ENCODE measurements at regions not wholly inside any gene's neighbourhood (a gene's known extent, or its start where the extent isn't known, plus 50 kb on each side); places are given as distances from the start of the nearest gene placed in this dataset.

- TF ChIP-seq, protein P1, sequence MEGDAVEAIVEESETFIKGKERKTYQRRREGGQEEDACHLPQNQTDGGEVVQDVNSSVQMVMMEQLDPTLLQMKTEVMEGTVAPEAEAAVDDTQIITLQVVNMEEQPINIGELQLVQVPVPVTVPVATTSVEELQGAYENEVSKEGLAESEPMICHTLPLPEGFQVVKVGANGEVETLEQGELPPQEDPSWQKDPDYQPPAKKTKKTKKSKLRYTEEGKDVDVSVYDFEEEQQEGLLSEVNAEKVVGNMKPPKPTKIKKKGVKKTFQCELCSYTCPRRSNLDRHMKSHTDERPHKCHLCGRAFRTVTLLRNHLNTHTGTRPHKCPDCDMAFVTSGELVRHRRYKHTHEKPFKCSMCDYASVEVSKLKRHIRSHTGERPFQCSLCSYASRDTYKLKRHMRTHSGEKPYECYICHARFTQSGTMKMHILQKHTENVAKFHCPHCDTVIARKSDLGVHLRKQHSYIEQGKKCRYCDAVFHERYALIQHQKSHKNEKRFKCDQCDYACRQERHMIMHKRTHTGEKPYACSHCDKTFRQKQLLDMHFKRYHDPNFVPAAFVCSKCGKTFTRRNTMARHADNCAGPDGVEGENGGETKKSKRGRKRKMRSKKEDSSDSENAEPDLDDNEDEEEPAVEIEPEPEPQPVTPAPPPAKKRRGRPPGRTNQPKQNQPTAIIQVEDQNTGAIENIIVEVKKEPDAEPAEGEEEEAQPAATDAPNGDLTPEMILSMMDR (IDR thresholded peaks at IDR 0.05; ENCODE audit: low read length), result no peak
- no peak for TF ChIP-seq EZH2phosphoT487 (IDR thresholded peaks at IDR 0.05; ENCODE audit: low read length)
- no peak for TF ChIP-seq EZH2 (optimal IDR thresholded peaks at IDR 0.05; ENCODE audit: low read depth, low read length)
Measured at GRCh38 chr6:18667612-18668011, 280.5 kb downstream of the RNF144B start.

All from MM.1S (cell line).